HG02759 (cell line): ENCODE measurements at regions not wholly inside any gene's neighbourhood (a gene's known extent, or its start where the extent isn't known, plus 50 kb on each side); places are given as distances from the start of the nearest gene placed in this dataset.

ENCODE experiments used
- ATAC-seq: cut with Tn5 transposase; IDR thresholded peaks from one replicate; pipeline ENCODE4 v1.9.1; 2021; ENCODE audit warnings: mild to moderate bottlenecking, moderate library complexity; ENCODE audit not compliant: unreplicated experiment

DNA sequence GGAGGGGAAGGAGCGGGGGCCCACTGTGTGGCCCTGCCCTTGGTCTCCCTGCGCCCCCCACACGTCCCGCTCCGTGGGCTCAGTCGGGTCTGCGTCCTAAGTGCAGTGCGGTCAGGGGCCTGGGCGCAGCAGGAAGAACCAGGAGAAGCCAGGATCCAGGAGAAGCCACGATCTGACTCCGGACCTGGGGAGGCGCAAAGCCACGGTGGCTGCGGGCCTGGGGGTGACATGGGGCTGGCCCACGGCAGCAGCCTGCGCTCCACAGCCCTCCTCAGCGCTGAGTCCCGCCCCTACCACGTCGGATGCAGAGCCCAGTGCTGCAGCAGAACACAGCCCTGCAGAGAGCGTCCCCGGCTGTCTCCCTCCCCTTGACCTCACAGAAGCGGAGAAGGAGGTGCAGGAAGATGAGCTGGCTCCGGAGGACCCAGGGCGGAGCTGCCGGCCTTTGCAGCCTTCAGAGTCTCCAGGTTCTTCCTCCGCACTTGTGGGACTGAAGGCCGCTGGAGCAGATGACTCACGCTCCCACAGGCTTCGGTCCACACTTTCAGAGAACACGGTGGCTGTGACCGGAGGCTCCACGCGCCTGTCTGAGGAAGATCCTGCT lies 589.2 kb upstream of the SALL3 start:
- no peak for ATAC-seq

- no peak for ATAC-seq
These were observed 588.7 kb upstream of the SALL3 start for GRCh38 chr18:78390952-78391348.

- no peak for ATAC-seq
These were observed 586.3 kb upstream of the SALL3 start for GRCh38 chr18:78393086-78393862.

- no peak for ATAC-seq
These were observed 583.5 kb upstream of the SALL3 start for GRCh38 chr18:78396077-78396476.

GRCh38 chr18:78396756-78397155 lies 582.9 kb upstream of the SALL3 start:
- no peak for ATAC-seq

DNA sequence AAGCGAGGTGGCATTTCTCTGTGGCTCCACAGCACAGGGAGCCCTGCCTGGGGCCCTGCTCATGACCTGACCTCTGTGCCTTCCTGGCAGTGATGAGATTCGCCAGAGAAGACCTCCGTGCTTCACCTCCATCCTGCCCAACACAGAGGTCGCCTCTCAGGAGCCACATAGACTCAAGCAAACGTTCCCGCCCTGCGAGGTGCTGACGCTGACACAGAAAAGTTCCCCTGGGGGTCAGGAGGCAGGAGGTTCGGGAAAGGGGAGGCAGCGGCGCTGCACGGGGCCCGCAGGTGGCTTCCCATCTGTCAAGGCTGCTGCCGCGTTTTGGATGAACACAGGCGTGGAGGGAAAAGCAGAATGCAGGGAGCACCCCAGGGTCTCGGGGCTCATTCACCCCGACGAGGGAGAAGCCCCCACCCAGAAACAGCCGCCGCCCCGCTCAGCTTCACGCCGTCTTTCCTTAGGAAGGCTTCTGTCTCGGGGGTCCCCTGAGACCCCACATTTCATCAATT lies 579.6 kb upstream of the SALL3 start:
- no peak for ATAC-seq

GRCh38 chr18:78402440-78402839 lies 577.2 kb upstream of the SALL3 start:
- no peak for ATAC-seq

GRCh38 chr18:78402966-78403365 lies 576.7 kb upstream of the SALL3 start:
- no peak for ATAC-seq

DNA sequence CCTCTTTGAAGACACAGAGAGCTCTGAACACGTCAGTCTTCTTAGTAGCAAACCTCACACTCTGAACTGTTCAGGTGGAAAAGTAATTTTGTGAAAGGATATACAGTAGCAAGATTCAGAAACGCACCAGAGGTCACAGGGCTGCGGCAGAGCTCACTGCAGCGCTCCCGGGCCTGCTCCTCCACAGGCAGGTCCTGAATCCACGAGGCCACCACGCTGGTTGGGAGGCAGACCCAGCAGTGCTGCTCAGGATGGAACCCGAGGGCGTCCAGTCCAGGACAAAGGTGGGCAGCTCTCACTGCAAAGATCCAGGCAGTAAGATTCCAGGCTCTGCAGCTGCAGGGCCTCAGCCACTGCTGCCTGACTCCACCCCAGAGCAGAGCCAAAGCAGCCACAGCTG lies 576.2 kb upstream of the SALL3 start:
- ATAC-seq, result no peak

- no peak for ATAC-seq
These were observed 573.9 kb upstream of the SALL3 start for GRCh38 chr18:78405763-78406162.

- ATAC-seq, result no peak
These were observed 572.7 kb upstream of the SALL3 start for GRCh38 chr18:78406743-78407465.

- ATAC-seq, result no peak
These were observed 572.2 kb upstream of the SALL3 start for GRCh38 chr18:78407466-78407844.

DNA sequence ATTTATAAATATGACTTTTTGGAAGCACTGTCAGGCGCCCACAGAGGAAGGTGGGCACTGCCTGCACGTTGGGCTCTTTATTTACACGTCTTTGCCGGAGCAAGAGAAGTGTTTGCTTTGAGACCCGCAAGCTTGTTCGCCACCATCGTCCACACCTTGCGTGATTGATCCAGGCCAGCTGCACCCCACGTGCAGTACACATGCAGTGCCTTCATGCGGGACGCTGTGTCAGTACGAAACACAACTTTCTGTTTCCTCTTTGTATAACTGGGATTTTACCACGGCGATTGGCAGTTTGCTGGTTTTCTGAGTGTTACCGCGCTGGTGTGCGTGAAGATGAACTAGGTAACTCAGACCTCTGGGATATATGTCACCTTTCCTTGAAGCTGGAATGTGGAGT lies 571.0 kb upstream of the SALL3 start:
- no peak for ATAC-seq

DNA sequence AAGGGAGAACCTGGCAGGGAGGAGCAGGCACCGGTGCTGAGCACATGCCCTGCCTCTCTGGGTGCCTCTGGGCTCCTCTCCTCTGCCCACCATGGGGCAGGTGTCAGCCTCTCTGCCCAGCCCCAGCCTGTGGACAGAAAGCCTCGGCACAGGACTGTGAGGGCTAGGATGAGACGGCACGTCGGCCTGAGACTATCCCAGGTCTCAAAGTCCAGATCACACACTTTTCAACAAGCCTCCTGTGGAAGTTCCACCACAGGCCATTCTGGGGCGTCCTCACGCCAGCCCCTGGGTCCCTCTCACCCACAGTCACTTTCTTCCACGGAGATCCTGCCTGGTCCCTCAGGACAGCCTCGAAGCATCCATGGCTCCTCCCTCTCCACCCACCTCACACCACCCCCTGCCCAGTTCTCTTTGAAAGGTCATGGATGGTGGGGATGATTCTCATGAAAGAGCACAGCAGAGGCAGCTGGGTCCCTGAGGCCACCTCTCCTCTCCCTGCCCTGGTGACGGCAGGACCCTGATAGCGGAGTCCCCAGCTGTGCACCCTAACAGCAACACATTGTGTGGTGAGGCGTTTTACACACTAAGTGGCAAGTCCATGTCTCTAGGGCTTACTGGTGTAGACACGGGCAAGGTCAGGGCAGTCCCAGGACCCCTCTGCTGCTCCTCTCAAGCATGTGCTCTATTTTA lies 569.4 kb upstream of the SALL3 start:
- ATAC-seq, result no peak

DNA sequence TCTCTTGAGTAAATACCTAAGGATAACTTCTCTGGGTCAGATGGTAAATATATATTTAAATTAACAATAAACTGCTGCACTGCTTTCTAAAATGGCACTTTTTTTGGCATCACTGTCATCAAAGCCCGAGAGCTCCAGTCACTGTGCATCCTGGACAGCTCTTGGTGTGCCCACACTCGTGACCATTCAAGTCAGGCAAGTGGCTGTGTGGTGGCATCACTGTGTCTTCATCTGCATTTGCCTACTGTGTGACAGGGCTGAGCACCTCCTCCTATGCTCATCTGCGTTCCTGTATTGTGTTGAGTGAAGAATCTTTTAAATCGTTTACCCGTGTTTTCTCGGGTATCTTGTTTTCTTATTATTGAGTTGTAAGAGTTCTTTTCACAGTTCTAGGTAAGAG lies 568.1 kb upstream of the SALL3 start:
- ATAC-seq, result no peak

DNA sequence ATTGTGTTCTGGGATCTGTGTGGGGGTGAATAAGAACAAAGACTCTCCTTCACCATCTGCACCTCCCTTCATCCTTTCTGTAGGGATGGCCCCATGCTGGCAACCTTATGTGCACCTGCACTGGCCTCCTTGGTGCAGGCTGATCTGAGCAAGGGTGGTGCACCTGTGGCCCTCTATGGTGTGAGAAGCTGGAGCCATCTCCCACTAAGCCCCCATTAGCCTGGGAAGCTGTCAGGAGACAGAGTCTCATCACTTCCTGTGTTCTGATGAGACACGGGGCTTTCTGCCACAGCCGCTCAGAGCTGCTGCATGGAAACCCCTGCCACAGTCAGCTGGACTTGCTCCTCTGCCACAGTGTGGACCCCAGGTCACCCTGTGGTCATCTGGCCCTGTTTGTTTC lies 565.3 kb upstream of the SALL3 start:
- ATAC-seq, result no peak

- ATAC-seq, result no peak
These were observed 562.8 kb upstream of the SALL3 start for GRCh38 chr18:78416853-78417252.

GRCh38 chr18:78418379-78418778 lies 561.2 kb upstream of the SALL3 start:
- no peak for ATAC-seq

DNA sequence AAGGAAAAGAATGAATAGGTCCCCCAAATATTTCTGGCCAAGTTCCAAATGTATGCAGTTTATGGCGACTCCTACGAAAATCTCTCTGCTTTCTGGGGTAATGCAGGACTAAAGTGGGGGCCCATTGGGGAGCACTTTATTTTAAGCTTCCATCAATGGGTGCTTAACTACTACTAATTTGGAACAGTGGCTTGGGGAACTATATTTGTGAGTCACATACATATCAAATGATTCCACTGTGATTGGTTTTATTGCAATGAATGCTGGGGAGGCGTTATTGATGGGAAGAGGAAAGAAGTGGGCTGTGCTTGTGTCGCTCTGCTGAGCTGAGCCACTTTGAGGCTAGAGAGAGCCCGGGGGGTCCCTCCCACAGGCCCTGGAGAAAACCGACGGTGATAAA lies 560.4 kb upstream of the SALL3 start:
- no peak for ATAC-seq

DNA sequence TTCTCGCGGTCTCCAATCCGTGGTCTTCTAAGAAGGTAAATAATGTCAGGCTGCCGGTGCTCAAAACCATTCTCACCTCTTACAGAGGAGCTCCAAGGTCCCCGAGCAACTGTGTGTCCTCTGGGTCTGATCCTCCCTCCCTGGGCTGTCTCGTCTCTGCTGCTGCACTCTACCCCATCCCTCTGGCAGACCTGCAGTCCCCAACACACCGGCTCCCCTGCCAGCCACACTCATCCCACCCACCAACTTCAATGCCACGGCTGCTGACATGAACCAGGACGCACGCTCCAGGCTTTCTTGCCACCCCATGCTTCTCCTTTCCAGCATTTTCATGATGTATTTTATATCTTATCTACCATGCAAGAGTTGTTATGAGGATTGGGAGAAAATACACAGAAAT lies 559.5 kb upstream of the SALL3 start:
- no peak for ATAC-seq

GRCh38 chr18:78421392-78421791 lies 558.2 kb upstream of the SALL3 start:
- ATAC-seq, result no peak
